ENCODE measurements at regions not wholly inside any gene's neighbourhood (a gene's known extent, or its start where the extent isn't known, plus 50 kb on each side); places are given as distances from the start of the nearest gene placed in this dataset.
"Not testable (repeated sequence)": the region's sequence is repeated elsewhere in the genome, so short reads cannot be mapped to it uniquely, and the experiment has no call there.

- Histone ChIP-seq H3K36me3 (no peaks in the 10 kb centered on the region), H3K27me3 (no peaks in the 10 kb centered on the region), H3K4me3 (replicated peaks in 1 of 3) (no peak overlapping the region), H3K4me1 (no peaks in the 10 kb centered on the region), H3K27ac (no peak overlapping the region), H3K9me3 (no peaks in the 10 kb centered on the region)
- intact Hi-C loops (cut with DNase I) = no loop called here
- TF ChIP-seq, protein P1, sequence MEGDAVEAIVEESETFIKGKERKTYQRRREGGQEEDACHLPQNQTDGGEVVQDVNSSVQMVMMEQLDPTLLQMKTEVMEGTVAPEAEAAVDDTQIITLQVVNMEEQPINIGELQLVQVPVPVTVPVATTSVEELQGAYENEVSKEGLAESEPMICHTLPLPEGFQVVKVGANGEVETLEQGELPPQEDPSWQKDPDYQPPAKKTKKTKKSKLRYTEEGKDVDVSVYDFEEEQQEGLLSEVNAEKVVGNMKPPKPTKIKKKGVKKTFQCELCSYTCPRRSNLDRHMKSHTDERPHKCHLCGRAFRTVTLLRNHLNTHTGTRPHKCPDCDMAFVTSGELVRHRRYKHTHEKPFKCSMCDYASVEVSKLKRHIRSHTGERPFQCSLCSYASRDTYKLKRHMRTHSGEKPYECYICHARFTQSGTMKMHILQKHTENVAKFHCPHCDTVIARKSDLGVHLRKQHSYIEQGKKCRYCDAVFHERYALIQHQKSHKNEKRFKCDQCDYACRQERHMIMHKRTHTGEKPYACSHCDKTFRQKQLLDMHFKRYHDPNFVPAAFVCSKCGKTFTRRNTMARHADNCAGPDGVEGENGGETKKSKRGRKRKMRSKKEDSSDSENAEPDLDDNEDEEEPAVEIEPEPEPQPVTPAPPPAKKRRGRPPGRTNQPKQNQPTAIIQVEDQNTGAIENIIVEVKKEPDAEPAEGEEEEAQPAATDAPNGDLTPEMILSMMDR (IDR thresholded peaks at IDR 0.05) = no peak
- TF ChIP-seq POLR2A (IDR thresholded peaks at IDR 0.05) = no peak
- DNase-seq = peak; percentile 4 to 5
- WGBS, 2 donors = 49 to 60% methylated on average over 5 of the region's 5 CpGs
Observed at GRCh38 chr13:74251778-74252519, 117.7 kb upstream of the KLF12 start.

DNA sequence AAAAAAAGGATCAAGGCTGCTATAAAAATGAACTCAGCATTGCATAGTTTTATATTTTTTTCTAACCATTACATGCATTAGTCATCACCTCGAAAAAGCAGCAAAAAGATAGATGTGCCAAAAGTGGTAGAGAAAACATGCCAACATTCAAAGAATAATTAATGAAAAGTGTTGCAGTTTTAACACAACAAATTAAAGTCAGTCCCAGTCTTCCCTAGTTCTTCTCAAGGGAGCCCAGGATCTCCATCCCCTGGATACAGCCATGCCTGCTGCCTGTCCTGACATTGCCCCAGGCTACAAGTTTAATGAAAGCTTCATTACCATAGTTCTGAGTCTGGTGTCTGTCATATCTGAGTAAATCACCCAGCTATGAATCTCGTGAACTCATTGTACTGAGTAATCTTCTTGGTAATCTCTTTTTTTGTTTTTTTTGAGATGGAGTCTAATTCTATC lies 116.6 kb upstream of the KLF12 start:
- TF ChIP-seq, protein P1 (IDR thresholded peaks at IDR 0.05) = no peak
- no peak for TF ChIP-seq POLR2A (IDR thresholded peaks at IDR 0.05)
- Histone ChIP-seq H3K9me3 (no peaks in the 10 kb centered on the region), H3K4me1 (peaks cover 5% of the 10 kb centered on the region in 2 donors), H3K27ac (no peak overlapping the region), H3K27me3 (no peaks in the 10 kb centered on the region), H3K4me3 (replicated peaks in 1 of 3) (no peak overlapping the region), H3K36me3 (no peaks in the 10 kb centered on the region)
- intact Hi-C loops (cut with DNase I) = no loop called here
- DNase-seq = no peak
- 75% methylated on average over 2 of the region's 2 CpGs for WGBS, 2 donors

DNA sequence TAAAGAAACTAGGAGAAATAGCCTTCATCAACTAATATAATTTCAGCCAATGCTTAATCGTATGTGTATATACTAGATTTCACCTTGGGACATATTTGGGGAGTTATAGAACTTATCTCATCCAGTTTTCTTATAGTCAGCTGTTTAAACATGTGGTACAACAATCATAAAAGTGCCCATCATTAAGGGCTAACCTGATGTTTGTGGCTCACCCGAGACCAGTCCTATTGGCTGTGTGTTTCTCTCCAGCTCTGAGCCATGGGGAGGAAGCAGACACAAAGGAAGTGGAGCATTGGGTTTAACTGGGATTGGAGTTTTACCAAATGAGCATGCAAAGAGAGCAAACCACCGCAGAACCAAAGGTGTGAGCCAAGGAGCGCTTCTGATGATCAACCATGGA lies 114.3 kb upstream of the KLF12 start:
- 96 to 97% methylated on average over 4 of the region's 4 CpGs for WGBS, 2 donors
- H3K27me3 ChIP-seq = no peaks in the 10 kb centered on the region
- H3K36me3 ChIP-seq = no peaks in the 10 kb centered on the region
- no peaks in the 10 kb centered on the region for H3K9me3 ChIP-seq
- intact Hi-C loops (cut with DNase I) = no loop called here
- peaks cover 5% of the 10 kb centered on the region in 2 donors for H3K4me1 ChIP-seq
- no peak overlapping the region for H3K27ac ChIP-seq
- H3K4me3 ChIP-seq (replicated peaks in 1 of 3) = no peak overlapping the region
- no peak for TF ChIP-seq POLR2A (IDR thresholded peaks at IDR 0.05)
- TF ChIP-seq, protein P1 (IDR thresholded peaks at IDR 0.05) = no peak
- no peak for DNase-seq

- Histone ChIP-seq H3K4me3 (replicated peaks in 1 of 3) (no peak overlapping the region), H3K9me3 (no peaks in the 10 kb centered on the region), H3K27ac (no peak overlapping the region), H3K36me3 (no peaks in the 10 kb centered on the region), H3K27me3 (no peaks in the 10 kb centered on the region), H3K4me1 (peaks cover 5% of the 10 kb centered on the region in 2 donors)
- TF ChIP-seq, protein P1 (IDR thresholded peaks at IDR 0.05) = no peak
- no peak for TF ChIP-seq POLR2A (IDR thresholded peaks at IDR 0.05)
- intact Hi-C loops (cut with DNase I) = no loop called here
- DNase-seq = peak; percentile 39 to 51
- 17 to 24% methylated on average over 8 of the region's 8 CpGs for WGBS, 2 donors
Observed at GRCh38 chr13:74246487-74246886, 112.3 kb upstream of the KLF12 start.

GRCh38 chr13:74243637-74244526 lies 109.7 kb upstream of the KLF12 start:
- no peak for DNase-seq
- H3K4me1 ChIP-seq = peaks cover 5% of the 10 kb centered on the region in 2 donors
- WGBS, 2 donors = 77 to 91% methylated on average over 5 of the region's 5 CpGs
- no peaks in the 10 kb centered on the region for H3K9me3 ChIP-seq
- no peak for TF ChIP-seq POLR2A (IDR thresholded peaks at IDR 0.05)
- TF ChIP-seq, protein P1 (IDR thresholded peaks at IDR 0.05) = no peak
- no peak overlapping the region for H3K27ac ChIP-seq
- H3K4me3 ChIP-seq (replicated peaks in 1 of 3) = no peak overlapping the region
- H3K27me3 ChIP-seq = no peaks in the 10 kb centered on the region
- intact Hi-C loops (cut with DNase I) = no loop called here
- H3K36me3 ChIP-seq = no peaks in the 10 kb centered on the region

GRCh38 chr13:74241343-74241742 lies 107.1 kb upstream of the KLF12 start:
- DNase-seq; intact Hi-C loops (cut with DNase I); H3K27ac ChIP-seq; H3K27me3 ChIP-seq; H3K4me3 ChIP-seq (replicated peaks in 1 of 3); H3K4me1 ChIP-seq; H3K9me3 ChIP-seq; H3K36me3 ChIP-seq: not testable (repeated sequence)
- WGBS, 2 donors = 91 to 97% methylated on average over 16 to 19 of the region's 19 CpGs
